ENCODE measurements at regions not wholly inside any gene's neighbourhood (a gene's known extent, or its start where the extent isn't known, plus 50 kb on each side); places are given as distances from the start of the nearest gene placed in this dataset.

DNA sequence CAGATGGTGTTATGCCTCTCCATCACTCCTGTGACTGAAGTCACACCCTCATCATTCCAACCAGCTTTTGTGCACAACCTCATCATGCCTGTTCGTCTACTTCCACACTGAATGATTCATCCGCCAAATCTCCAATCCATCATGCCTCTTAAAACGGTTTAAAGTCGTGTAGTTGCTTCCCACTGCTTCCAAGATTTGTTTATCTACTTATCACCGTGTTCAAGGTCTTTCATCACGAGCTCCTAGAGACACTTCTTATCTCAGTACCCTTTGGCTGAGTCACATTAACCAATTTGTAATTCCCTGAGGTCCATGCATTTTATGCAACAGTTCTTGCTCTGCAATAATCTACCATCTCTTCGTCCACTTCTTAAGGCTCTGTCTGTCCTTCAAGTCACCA, 592.3 kb upstream of the ID2 start:
- H3K4me1 ChIP-seq (ENCODE audit: insufficient read depth, insufficient read length), result no peaks in the 10 kb centered on the region
- no peaks in the 10 kb centered on the region for H3K9me3 ChIP-seq (ENCODE audit: insufficient read depth, low read length)
- no peaks in the 10 kb centered on the region for H3K27me3 ChIP-seq (ENCODE audit: insufficient read depth, insufficient read length)
- no peak for DNase-seq (ENCODE audit: low read depth, low spot score)
- H3K36me3 ChIP-seq (ENCODE audit: insufficient read depth, insufficient read length, low read length), result no peaks in the 10 kb centered on the region
- H3K9ac ChIP-seq (ENCODE audit: insufficient read length, low read depth), result no peak overlapping the region
- TF ChIP-seq SUZ12 (IDR thresholded peaks at IDR 0.05; ENCODE audit: extremely low read depth, insufficient read depth, insufficient read length) (no peak), YY1 (IDR thresholded peaks at IDR 0.05; ENCODE audit: insufficient read depth, insufficient read length) (no peak), ZNF274 (IDR thresholded peaks at IDR 0.05; ENCODE audit: low read depth, low read length) (no peak)
- no peak overlapping the region for H3K4me3 ChIP-seq (ENCODE audit: insufficient read length, low read depth)

DNA sequence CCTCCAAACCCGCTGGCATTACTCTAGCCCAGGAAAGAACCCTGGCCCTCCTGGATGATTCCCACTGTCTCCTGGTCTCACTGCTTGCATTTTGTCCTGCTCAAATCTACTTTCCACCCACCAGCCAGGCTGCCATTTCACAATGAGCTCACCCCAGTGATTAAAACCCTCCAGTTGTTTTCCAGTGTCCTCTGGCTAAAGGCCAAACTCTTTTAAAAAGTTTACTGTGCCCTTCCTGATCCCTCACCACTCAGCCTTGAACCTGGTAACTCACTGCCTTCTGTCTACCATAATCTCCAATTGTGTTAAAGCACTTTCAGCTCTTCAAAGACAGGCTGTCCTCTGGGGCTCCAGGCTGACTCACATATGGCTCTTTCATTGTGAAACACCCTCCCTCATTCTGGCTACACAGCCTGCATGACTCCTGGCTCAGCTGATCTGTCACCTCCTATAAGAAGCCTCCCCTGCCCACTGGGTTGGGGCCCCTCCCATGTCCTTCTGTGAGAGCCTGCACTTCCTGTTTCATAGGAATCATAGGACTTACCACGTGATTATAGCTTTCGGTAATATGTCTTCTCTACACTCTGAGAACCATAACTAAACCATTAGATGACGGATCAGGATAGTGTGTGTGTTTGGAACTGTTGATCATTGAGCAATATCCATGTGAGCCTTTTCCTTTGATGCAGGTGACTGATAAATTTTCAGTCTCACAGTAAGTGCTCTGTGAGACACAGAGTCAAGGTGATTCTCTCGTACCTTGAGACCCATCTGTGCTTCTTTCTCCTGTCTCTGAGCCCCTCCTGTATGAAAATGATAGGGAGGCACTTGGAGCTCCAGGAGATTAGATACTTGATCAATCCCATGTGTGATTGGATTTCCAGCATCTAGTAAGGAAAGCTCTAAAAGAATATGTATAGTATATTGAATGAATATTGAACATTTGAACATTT, 590.8 kb upstream of the ID2 start:
- H3K9ac ChIP-seq (ENCODE audit: insufficient read length, low read depth), result no peak overlapping the region
- H3K4me1 ChIP-seq (ENCODE audit: insufficient read depth, insufficient read length), result no peaks in the 10 kb centered on the region
- TF ChIP-seq SUZ12 (IDR thresholded peaks at IDR 0.05; ENCODE audit: extremely low read depth, insufficient read depth, insufficient read length), result no peak
- no peak for TF ChIP-seq ZNF274 (IDR thresholded peaks at IDR 0.05; ENCODE audit: low read depth, low read length)
- no peak for TF ChIP-seq YY1 (IDR thresholded peaks at IDR 0.05; ENCODE audit: insufficient read depth, insufficient read length)
- peak; percentile 6 for DNase-seq (ENCODE audit: low read depth, low spot score)
- no peaks in the 10 kb centered on the region for H3K27me3 ChIP-seq (ENCODE audit: insufficient read depth, insufficient read length)
- H3K36me3 ChIP-seq (ENCODE audit: insufficient read depth, insufficient read length, low read length), result no peaks in the 10 kb centered on the region
- H3K4me3 ChIP-seq (ENCODE audit: insufficient read length, low read depth), result no peak overlapping the region
- no peaks in the 10 kb centered on the region for H3K9me3 ChIP-seq (ENCODE audit: insufficient read depth, low read length)

DNA sequence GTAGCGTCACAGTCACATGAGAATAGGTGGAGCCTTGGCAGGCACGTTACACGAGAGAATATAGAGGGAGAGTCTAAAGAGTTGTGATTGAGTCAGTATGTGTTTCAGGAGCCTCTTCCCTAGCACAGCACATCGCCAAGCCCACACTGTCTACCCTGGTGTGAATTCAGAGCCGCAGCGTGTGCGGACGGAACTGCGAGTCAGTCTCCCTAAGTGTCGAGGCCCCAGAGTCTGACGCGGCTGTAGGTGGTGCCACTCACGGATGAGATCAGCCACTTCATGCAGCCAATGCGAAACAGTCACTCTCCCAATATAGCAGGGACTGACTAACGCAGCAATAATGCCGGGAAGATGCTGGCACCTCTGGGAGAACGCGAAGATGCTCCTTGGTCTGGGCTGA, 587.3 kb upstream of the ID2 start:
- H3K36me3 ChIP-seq (ENCODE audit: insufficient read depth, insufficient read length, low read length), result no peaks in the 10 kb centered on the region
- no peaks in the 10 kb centered on the region for H3K9me3 ChIP-seq (ENCODE audit: insufficient read depth, low read length)
- TF ChIP-seq YY1 (IDR thresholded peaks at IDR 0.05; ENCODE audit: insufficient read depth, insufficient read length) (no peak), ZNF274 (IDR thresholded peaks at IDR 0.05; ENCODE audit: low read depth, low read length) (no peak), SUZ12 (IDR thresholded peaks at IDR 0.05; ENCODE audit: extremely low read depth, insufficient read depth, insufficient read length) (no peak)
- no peaks in the 10 kb centered on the region for H3K4me1 ChIP-seq (ENCODE audit: insufficient read depth, insufficient read length)
- no peak overlapping the region for H3K9ac ChIP-seq (ENCODE audit: insufficient read length, low read depth)
- no peaks in the 10 kb centered on the region for H3K27me3 ChIP-seq (ENCODE audit: insufficient read depth, insufficient read length)
- H3K4me3 ChIP-seq (ENCODE audit: insufficient read length, low read depth), result no peak overlapping the region
- no peak for DNase-seq (ENCODE audit: low read depth, low spot score)

DNA sequence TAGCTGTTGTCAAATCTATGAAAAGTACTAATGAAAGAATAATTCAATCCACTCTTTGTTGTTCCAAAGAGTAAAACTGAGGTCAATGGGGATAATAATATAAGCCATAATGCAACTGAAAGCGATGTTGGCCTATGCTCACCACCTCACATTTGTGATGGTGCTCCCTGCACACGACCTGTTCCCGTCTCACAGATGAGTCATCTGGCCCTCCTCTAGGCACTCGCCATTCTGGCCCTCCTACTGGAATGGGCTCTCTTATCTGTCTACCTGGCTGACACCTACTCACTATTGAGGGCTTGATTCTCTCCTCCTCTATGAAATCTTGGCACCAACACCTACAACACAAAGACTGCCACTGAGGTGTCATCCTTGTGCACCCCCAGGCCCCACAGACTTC, 585.9 kb upstream of the ID2 start:
- Histone ChIP-seq H3K4me3 (ENCODE audit: insufficient read length, low read depth) (no peak overlapping the region), H3K9me3 (ENCODE audit: insufficient read depth, low read length) (no peaks in the 10 kb centered on the region), H3K9ac (ENCODE audit: insufficient read length, low read depth) (no peak overlapping the region), H3K27me3 (ENCODE audit: insufficient read depth, insufficient read length) (no peaks in the 10 kb centered on the region), H3K36me3 (ENCODE audit: insufficient read depth, insufficient read length, low read length) (no peaks in the 10 kb centered on the region), H3K4me1 (ENCODE audit: insufficient read depth, insufficient read length) (no peaks in the 10 kb centered on the region)
- no peak for DNase-seq (ENCODE audit: low read depth, low spot score)
- TF ChIP-seq SUZ12 (IDR thresholded peaks at IDR 0.05; ENCODE audit: extremely low read depth, insufficient read depth, insufficient read length) (no peak), ZNF274 (IDR thresholded peaks at IDR 0.05; ENCODE audit: low read depth, low read length) (no peak), YY1 (IDR thresholded peaks at IDR 0.05; ENCODE audit: insufficient read depth, insufficient read length) (no peak)

DNA sequence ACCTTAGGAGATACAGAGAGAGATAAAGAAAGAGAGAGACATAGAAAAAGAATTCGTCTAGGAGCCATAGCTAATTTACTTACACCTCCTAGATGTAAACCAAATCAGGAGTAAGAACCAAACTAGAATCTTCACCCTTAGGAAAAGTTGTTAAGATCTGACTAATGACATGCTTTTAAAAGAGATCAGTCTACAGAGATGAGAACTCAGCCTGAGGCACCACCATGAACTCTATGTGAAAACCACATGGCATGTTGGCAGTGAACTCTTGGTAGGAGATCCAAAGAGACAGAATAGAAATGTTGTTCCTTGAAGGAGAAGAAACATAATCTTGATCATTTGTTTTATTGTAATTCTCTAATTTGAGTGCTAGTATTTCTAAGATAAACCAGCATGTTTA, 585.4 kb upstream of the ID2 start:
- Histone ChIP-seq H3K27me3 (ENCODE audit: insufficient read depth, insufficient read length) (no peaks in the 10 kb centered on the region), H3K9me3 (ENCODE audit: insufficient read depth, low read length) (no peaks in the 10 kb centered on the region), H3K4me1 (ENCODE audit: insufficient read depth, insufficient read length) (no peaks in the 10 kb centered on the region), H3K9ac (ENCODE audit: insufficient read length, low read depth) (no peak overlapping the region), H3K4me3 (ENCODE audit: insufficient read length, low read depth) (no peak overlapping the region), H3K36me3 (ENCODE audit: insufficient read depth, insufficient read length, low read length) (no peaks in the 10 kb centered on the region)
- DNase-seq (ENCODE audit: low read depth, low spot score), result no peak
- TF ChIP-seq SUZ12 (IDR thresholded peaks at IDR 0.05; ENCODE audit: extremely low read depth, insufficient read depth, insufficient read length) (no peak), ZNF274 (IDR thresholded peaks at IDR 0.05; ENCODE audit: low read depth, low read length) (no peak), YY1 (IDR thresholded peaks at IDR 0.05; ENCODE audit: insufficient read depth, insufficient read length) (no peak)

DNA sequence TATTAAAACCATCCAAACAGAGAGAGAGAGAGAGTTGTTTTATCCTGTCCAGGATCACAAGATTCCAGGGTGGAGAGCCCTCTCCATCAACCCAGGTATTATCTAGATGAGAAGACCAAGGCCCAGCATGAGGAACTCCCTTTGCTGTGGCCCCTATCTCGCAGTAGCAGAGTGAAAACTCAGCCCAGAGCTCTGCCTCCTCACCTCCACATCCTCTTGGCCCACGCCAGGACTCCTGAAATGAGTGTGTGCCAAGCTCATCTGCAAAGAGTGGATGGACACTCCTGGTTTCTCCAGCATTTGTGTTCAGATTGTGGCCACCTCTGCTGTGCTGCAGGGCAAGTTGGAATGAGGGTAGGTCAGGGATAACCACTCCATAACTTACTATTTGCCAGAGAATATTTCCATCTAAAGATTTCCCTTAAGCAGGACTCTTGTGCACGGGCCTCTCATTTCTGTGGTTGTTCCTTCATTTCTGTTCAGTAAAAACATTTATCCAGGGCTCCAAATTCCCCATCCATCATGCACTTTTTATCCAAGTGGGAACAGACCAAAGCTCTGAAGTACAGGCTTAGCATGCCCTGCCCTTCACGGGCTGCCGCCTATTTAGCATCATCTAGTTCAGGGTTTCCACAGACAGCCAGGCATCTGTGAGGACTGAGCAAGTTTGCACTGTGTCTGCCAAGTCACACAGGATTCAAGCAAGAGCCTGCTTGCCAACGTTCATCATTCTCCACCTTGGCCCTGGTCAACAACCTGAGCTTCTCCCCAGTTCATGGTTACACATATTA, 583.2 kb upstream of the ID2 start:
- Histone ChIP-seq H3K4me1 (ENCODE audit: insufficient read depth, insufficient read length) (no peaks in the 10 kb centered on the region), H3K27me3 (ENCODE audit: insufficient read depth, insufficient read length) (no peaks in the 10 kb centered on the region), H3K36me3 (ENCODE audit: insufficient read depth, insufficient read length, low read length) (no peaks in the 10 kb centered on the region), H3K4me3 (ENCODE audit: insufficient read length, low read depth) (no peak overlapping the region), H3K9me3 (ENCODE audit: insufficient read depth, low read length) (no peaks in the 10 kb centered on the region), H3K9ac (ENCODE audit: insufficient read length, low read depth) (no peak overlapping the region)
- DNase-seq (ENCODE audit: low read depth, low spot score), result no peak
- TF ChIP-seq SUZ12 (IDR thresholded peaks at IDR 0.05; ENCODE audit: extremely low read depth, insufficient read depth, insufficient read length) (no peak), ZNF274 (IDR thresholded peaks at IDR 0.05; ENCODE audit: low read depth, low read length) (no peak), YY1 (IDR thresholded peaks at IDR 0.05; ENCODE audit: insufficient read depth, insufficient read length) (no peak)

DNA sequence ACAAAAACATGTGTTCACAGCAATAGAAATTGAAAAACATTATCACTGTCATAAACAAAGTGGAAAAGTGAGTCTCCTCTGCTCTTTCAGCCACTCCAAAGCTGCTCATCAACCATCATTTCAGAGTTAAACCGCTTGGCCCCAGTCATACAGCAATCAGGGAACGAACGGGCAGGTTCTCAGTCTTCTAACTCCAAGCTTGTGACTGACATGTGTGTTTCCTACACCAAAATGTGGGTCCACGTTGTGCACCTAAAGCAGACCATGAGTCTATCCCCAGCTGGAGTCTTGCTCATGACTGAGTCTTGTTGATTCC, 582.6 kb upstream of the ID2 start:
- no peaks in the 10 kb centered on the region for H3K4me1 ChIP-seq (ENCODE audit: insufficient read depth, insufficient read length)
- DNase-seq (ENCODE audit: low read depth, low spot score), result no peak
- no peak overlapping the region for H3K4me3 ChIP-seq (ENCODE audit: insufficient read length, low read depth)
- no peak for TF ChIP-seq YY1 (IDR thresholded peaks at IDR 0.05; ENCODE audit: insufficient read depth, insufficient read length)
- no peak for TF ChIP-seq SUZ12 (IDR thresholded peaks at IDR 0.05; ENCODE audit: extremely low read depth, insufficient read depth, insufficient read length)
- H3K27me3 ChIP-seq (ENCODE audit: insufficient read depth, insufficient read length), result no peaks in the 10 kb centered on the region
- H3K36me3 ChIP-seq (ENCODE audit: insufficient read depth, insufficient read length, low read length), result no peaks in the 10 kb centered on the region
- H3K9ac ChIP-seq (ENCODE audit: insufficient read length, low read depth), result no peak overlapping the region
- H3K9me3 ChIP-seq (ENCODE audit: insufficient read depth, low read length), result no peaks in the 10 kb centered on the region

Data from NT2/D1 (cell line).